SK-N-SH (cell line): ENCODE measurements at regions not wholly inside any gene's neighbourhood (a gene's known extent, or its start where the extent isn't known, plus 50 kb on each side); places are given as distances from the start of the nearest gene placed in this dataset.
A peak's percentile ranks its signal among the peaks of the same experiment; 100 is the strongest.

ENCODE experiments used
- CTCF ChIA-PET: fragments of 300-600, 350-600 bp; formaldehyde crosslinking; extraction: SDS; loops from one replicate; lab custom pipeline; 2021; lab: Yijun Ruan, JAX
- POLR2A ChIA-PET: fragments of 350-600 bp; sonication (Branson Sonifier 250); formaldehyde crosslinking; extraction: SDS; loops from one replicate; lab custom pipeline; 2020; ENCODE audit warnings: antibody characterized with exemption, inconsistent platforms; lab: Yijun Ruan, JAX
- DNase-seq: peaks from one replicate; pipeline ENCODE4 v3.0.0; 2012
- H2AFZ ChIP-seq: fragments of 200-600 bp; sonication (generic); 2 replicates; pipeline ENCODE4 v1.8.1; 2016; ENCODE audit warnings: antibody characterized with exemption, mild to moderate bottlenecking, low read depth
- H3F3A ChIP-seq: fragments of 200-600 bp; sonication (generic); replicated peaks from 2 replicates; pipeline ENCODE3; 2016; ENCODE audit warnings: antibody characterized with exemption, mild to moderate bottlenecking; ENCODE audit not compliant: insufficient read depth
- H3K27ac ChIP-seq, 2 experiments: fragments of 200-500 bp in 1 of 2; fragments of 200-600 bp in 1 of 2; sonication (Bioruptor generic) in 1 of 2; sonication (generic), shearing (Covaris generic) in 1 of 2; 2 replicates each; pipeline versions ENCODE4 v1.5.1 to v1.6.1; 2014 to 2016; ENCODE audit warnings: low read depth in 2 of 2, inconsistent platforms in 1 of 2, low read length in 1 of 2, mild to moderate bottlenecking in 1 of 2, mixed read lengths in 1 of 2
- H3K27me3 ChIP-seq: fragments of 200-600 bp; sonication (generic), shearing (Covaris generic); 2 replicates; pipeline ENCODE4 v1.6.1; 2016; ENCODE audit warnings: mixed run types; ENCODE audit not compliant: insufficient read depth
- H3K36me3 ChIP-seq, 2 experiments: fragments of 200-500 bp in 1 of 2; fragments of 200-600 bp in 1 of 2; sonication (Bioruptor generic) in 1 of 2; sonication (generic) in 1 of 2; replicated peaks in 1 of 2; 2 replicates each; pipeline versions ENCODE3 to v1.5.1; 2014 to 2016; ENCODE audit warnings: low read length in 1 of 2, mild to moderate bottlenecking in 1 of 2; ENCODE audit not compliant: insufficient read depth in 2 of 2, control insufficient read depth in 1 of 2
- H3K4me1 ChIP-seq, 2 experiments: fragments of 200-500 bp in 1 of 2; fragments of 200-600 bp in 1 of 2; sonication (Bioruptor generic) in 1 of 2; sonication (generic), shearing (Covaris generic) in 1 of 2; 2 replicates each; pipeline versions ENCODE4 v1.5.1 to v1.6.1; 2014 to 2016; ENCODE audit warnings: low read depth in 1 of 2, low read length in 1 of 2, mixed run types in 1 of 2; ENCODE audit not compliant: insufficient read depth in 2 of 2, control insufficient read depth in 1 of 2
- H3K4me2 ChIP-seq: fragments of 200-600 bp; sonication (generic), shearing (Covaris generic); 2 replicates; pipeline ENCODE4 v1.6.1; 2017; ENCODE audit warnings: mixed run types
- H3K4me3 ChIP-seq, 2 experiments: fragments of 200-500 bp in 1 of 2; fragments of 200-600 bp in 1 of 2; sonication (Bioruptor generic) in 1 of 2; sonication (generic), shearing (Covaris generic) in 1 of 2; 2 replicates each; pipeline versions ENCODE4 v1.5.1 to v1.8.1; 2014 to 2016; ENCODE audit warnings: low read depth in 2 of 2, inconsistent platforms in 1 of 2, low read length in 1 of 2, mild to moderate bottlenecking in 1 of 2, mixed read lengths in 1 of 2, moderate library complexity in 1 of 2
- H3K79me2 ChIP-seq: fragments of 200-600 bp; sonication (generic); 2 replicates; pipeline ENCODE4 v1.8.1; 2017; ENCODE audit warnings: mild to moderate bottlenecking; ENCODE audit not compliant: insufficient read depth
- H3K9ac ChIP-seq: fragments of 200-600 bp; sonication (generic); 2 replicates; pipeline ENCODE4 v1.6.1; 2017; ENCODE audit warnings: mixed run types
- H3K9me2 ChIP-seq: fragments of 200-600 bp; sonication (generic); 2 replicates; pipeline ENCODE4 v1.6.1; 2017; ENCODE audit warnings: mixed run types
- H3K9me3 ChIP-seq: fragments of 200-600 bp; sonication (generic); 2 replicates; pipeline ENCODE4 v1.6.1; 2017; ENCODE audit warnings: mixed run types, mild to moderate bottlenecking, moderate library complexity
- H4K20me1 ChIP-seq: fragments of 200-600 bp; sonication (generic); 2 replicates; pipeline ENCODE4 v1.6.1; 2017; ENCODE audit warnings: mild to moderate bottlenecking, mixed run types; ENCODE audit not compliant: insufficient read depth
- CHD2 ChIP-seq: fragments of 150-350 bp; IDR thresholded peaks from 2 replicates; pipeline ENCODE4 v1.6.1; 2018; ENCODE audit warnings: low read length; ENCODE audit not compliant: partially characterized antibody
- CTCF ChIP-seq: fragments of 200-600 bp; sonication (generic); IDR thresholded peaks from 2 replicates; pipeline ENCODE4 v1.6.1; 2017; ENCODE audit warnings: antibody characterized with exemption, mild to moderate bottlenecking, moderate library complexity
- ELF1 ChIP-seq: IDR thresholded peaks from 2 replicates; pipeline ENCODE4 v1.4.0; 2012
- EP300 ChIP-seq, 2 experiments: IDR thresholded peaks; 2 replicates each; pipeline versions ENCODE4 v1.4.0 to v1.6.1; 2012; ENCODE audit warnings: borderline replicate concordance in 1 of 2, low read depth in 1 of 2, low read length in 1 of 2
- EZH2phosphoT487 ChIP-seq: fragments of 200-600 bp; sonication (generic); IDR thresholded peaks from 2 replicates; pipeline ENCODE4 v1.6.1; 2017; ENCODE audit warnings: low read depth, mixed run types, mild to moderate bottlenecking, antibody characterized with exemption, moderate library complexity, borderline replicate concordance
- FOSL2 ChIP-seq: IDR thresholded peaks from 2 replicates; pipeline ENCODE4 v1.4.0; 2012; ENCODE audit warnings: low read depth, mild to moderate bottlenecking, moderate library complexity, borderline replicate concordance
- FOXJ3 ChIP-seq: sonication (generic); formaldehyde crosslinking; IDR thresholded peaks from 2 replicates; pipeline ENCODE4 v1.5.1; 2020; ENCODE audit warnings: mild to moderate bottlenecking, missing genetic modification reagents
- FOXM1 ChIP-seq: IDR thresholded peaks from 2 replicates; pipeline ENCODE4 v1.4.0; 2012; ENCODE audit warnings: low read depth, mild to moderate bottlenecking
- GATA2 ChIP-seq: sonication (generic); formaldehyde crosslinking; IDR thresholded peaks from 2 replicates; pipeline ENCODE4 v1.5.0; 2020; ENCODE audit warnings: mild to moderate bottlenecking, missing genetic modification reagents
- JUND ChIP-seq: IDR thresholded peaks from 2 replicates; pipeline ENCODE4 v1.4.0; 2012
- MXI1 ChIP-seq: IDR thresholded peaks from 2 replicates; pipeline ENCODE4 v1.6.1; 2012; ENCODE audit warnings: mild to moderate bottlenecking, low read depth, low read length, improper control_type of control experiment
- PBX3 ChIP-seq: IDR thresholded peaks from 2 replicates; pipeline ENCODE4; 2012
- RAD21 ChIP-seq: IDR thresholded peaks from 2 replicates; pipeline ENCODE4 v1.6.1; 2012; ENCODE audit warnings: mild to moderate bottlenecking, low read length
- RFX5 ChIP-seq: IDR thresholded peaks from 2 replicates; pipeline ENCODE4 v1.6.1; 2012; ENCODE audit warnings: mild to moderate bottlenecking, improper control_type of control experiment, low read length
- RXRA ChIP-seq: IDR thresholded peaks from 2 replicates; pipeline ENCODE4 v1.4.0; 2012; ENCODE audit warnings: low read depth, mild to moderate bottlenecking, borderline replicate concordance
- TAF1 ChIP-seq: IDR thresholded peaks from 2 replicates; pipeline ENCODE4 v1.6.1; 2012; ENCODE audit warnings: low read depth, mild to moderate bottlenecking, low read length, moderate library complexity, borderline replicate concordance
- TCF12 ChIP-seq: IDR thresholded peaks from 2 replicates; pipeline ENCODE4 v1.4.0; 2012
- USF1 ChIP-seq: IDR thresholded peaks from 2 replicates; pipeline ENCODE4 v1.4.0; 2012; ENCODE audit warnings: low read depth, borderline replicate concordance
- USF2 ChIP-seq: fragments of 150-350 bp; IDR thresholded peaks from 2 replicates; pipeline ENCODE4 v1.6.1; 2017; ENCODE audit warnings: antibody characterized with exemption, low read length, low read depth, borderline replicate concordance
- WGBS: methylation state at CpG from one replicate; pipeline ENCODE4 v1.1.6; 2017; ENCODE audit warnings: low lambda C conversion rate; 5-methylcytosine and 5-hydroxymethylcytosine counted together

- Histone ChIP-seq H3K9me3 (no peaks in the 10 kb centered on the region), H3K27ac (no peak overlapping the region), H3K4me3 (no peak overlapping the region), H3K4me1 (peaks cover 5 to 6% of the 10 kb centered on the region in 2 experiments; a peak in 2 of 4 replicates), H3F3A (peaks cover 7% of the 10 kb centered on the region), H3K9ac (no peak overlapping the region), H3K9me2 (no peaks in the 10 kb centered on the region), H3K4me2 (no peak overlapping the region), H2AFZ (no peak overlapping the region), H3K27me3 (no peaks in the 10 kb centered on the region), H3K36me3 (no peaks in the 10 kb centered on the region), H4K20me1 (no peaks in the 10 kb centered on the region), H3K79me2 (no peaks in the 10 kb centered on the region)
- no peak for DNase-seq
- CTCF ChIA-PET, result interaction anchor here (1.0 to 8.1 kb wide), 6 partner anchors 10 to 606 kb away, joined by 3 to 33 read pairs (median 4); partner anchors contain the start of gene ENC1
- 59% methylated on average over 11 of the region's 11 CpGs for WGBS
- TF ChIP-seq FOXM1, result no peak
- no peak for TF ChIP-seq MXI1
- peak; percentile 41 for TF ChIP-seq JUND
- no peak for TF ChIP-seq ELF1
- TF ChIP-seq PBX3, result 0 out of 2 replicates have a peak, but pooled peaks have one; percentile 17
- TF ChIP-seq USF1, result no peak
- TF ChIP-seq FOSL2, result peak; percentile 65
- peak in 1 of 2 experiments; percentile 39; a peak in 1 of 4 replicates for TF ChIP-seq EP300 (IDR thresholded peaks at IDR 0.05; ENCODE audit: borderline replicate concordance in 1 of 2, low read depth in 1 of 2, low read length in 1 of 2)
- TF ChIP-seq TCF12, result peak; percentile 28; the same call in 1 of the 2 replicates
- no peak for TF ChIP-seq FOXJ3 (CRISPR knock-in tag)
- POLR2A ChIA-PET, result no interaction called here
These were observed 408.7 kb downstream of the ARHGEF28 start for GRCh38 chr5:74034733-74035132.

- H3K4me2 ChIP-seq, result no peak overlapping the region
- H2AFZ ChIP-seq, result no peak overlapping the region
- no peaks in the 10 kb centered on the region for H3F3A ChIP-seq
- no peaks in the 10 kb centered on the region for H3K27me3 ChIP-seq
- no peak overlapping the region for H3K27ac ChIP-seq
- H4K20me1 ChIP-seq, result no peaks in the 10 kb centered on the region
- TF ChIP-seq GATA2 (CRISPR knock-in tag) (no peak), JUND (no peak), RAD21 (no peak), CHD2 (no peak), CTCF (no peak), USF2 (no peak), TAF1 (no peak), EZH2phosphoT487 (no peak), RFX5 (no peak), FOXJ3 (CRISPR knock-in tag) (no peak), RXRA (no peak)
- WGBS, result 63% methylated on average over 1 of the region's 1 CpG
- ChIA-PET POLR2A (no interaction called here), CTCF (interaction anchor here (0.7 to 8.1 kb wide), 6 partner anchors 8 to 923 kb away, joined by 3 to 33 read pairs (median 4); partner anchors contain the start of gene ENC1)
- no peak overlapping the region for H3K9ac ChIP-seq
- H3K4me3 ChIP-seq, result no peak overlapping the region
- H3K9me3 ChIP-seq, result no peaks in the 10 kb centered on the region
- peaks cover 0 to 5% of the 10 kb centered on the region in 2 experiments; a peak in 1 of 4 replicates for H3K4me1 ChIP-seq
- no peaks in the 10 kb centered on the region for H3K36me3 ChIP-seq
- no peak for DNase-seq
- no peaks in the 10 kb centered on the region for H3K9me2 ChIP-seq
- no peaks in the 10 kb centered on the region for H3K79me2 ChIP-seq
These were observed 406.6 kb downstream of the ARHGEF28 start for GRCh38 chr5:74032617-74033016.
